ENCODE measurements at regions not wholly inside any gene's neighbourhood (a gene's known extent, or its start where the extent isn't known, plus 50 kb on each side); places are given as distances from the start of the nearest gene placed in this dataset.

GRCh38 chrX:8869812-8870211 is 68.6 kb upstream of the FAM9A start:
- H3K9me3 ChIP-seq: no peaks in the 10 kb centered on the region
- no peak for TF ChIP-seq CTCF (IDR thresholded peaks at IDR 0.05)
- no peak overlapping the region for H3K4me3 ChIP-seq (ENCODE audit: low read depth in 1 of 2, low read length in 1 of 2)
- no peak overlapping the region for H3K27ac ChIP-seq
- H3K27me3 ChIP-seq: no peaks in the 10 kb centered on the region
- H3K4me1 ChIP-seq (ENCODE audit: control insufficient read depth in 1 of 2, insufficient read depth in 1 of 2, low read depth in 1 of 2, low read length in 1 of 2): peaks cover 12% of the 10 kb centered on the region in 2 experiments
- no peaks in the 10 kb centered on the region for H3K36me3 ChIP-seq

- H3K27me3 ChIP-seq: no peaks in the 10 kb centered on the region
- no peak for TF ChIP-seq CTCF (IDR thresholded peaks at IDR 0.05)
- H3K9me3 ChIP-seq: no peaks in the 10 kb centered on the region
- H3K27ac ChIP-seq: no peak overlapping the region
- H3K36me3 ChIP-seq: no peaks in the 10 kb centered on the region
- peaks cover 12% of the 10 kb centered on the region in 2 experiments for H3K4me1 ChIP-seq (ENCODE audit: control insufficient read depth in 1 of 2, insufficient read depth in 1 of 2, low read depth in 1 of 2, low read length in 1 of 2)
- H3K4me3 ChIP-seq (ENCODE audit: low read depth in 1 of 2, low read length in 1 of 2): no peak overlapping the region
Observed at GRCh38 chrX:8868906-8869305, 67.7 kb upstream of the FAM9A start.

- H3K36me3 ChIP-seq: no peaks in the 10 kb centered on the region
- H3K27me3 ChIP-seq: no peaks in the 10 kb centered on the region
- no peak for TF ChIP-seq CTCF (IDR thresholded peaks at IDR 0.05)
- peaks cover 12% of the 10 kb centered on the region in 2 experiments for H3K4me1 ChIP-seq (ENCODE audit: control insufficient read depth in 1 of 2, insufficient read depth in 1 of 2, low read depth in 1 of 2, low read length in 1 of 2)
- H3K4me3 ChIP-seq (ENCODE audit: low read depth in 1 of 2, low read length in 1 of 2): no peak overlapping the region
- H3K27ac ChIP-seq: no peak overlapping the region
- no peaks in the 10 kb centered on the region for H3K9me3 ChIP-seq
Observed at GRCh38 chrX:8868070-8868773, 67.0 kb upstream of the FAM9A start.

- Histone ChIP-seq H3K27me3 (no peaks in the 10 kb centered on the region), H3K36me3 (no peaks in the 10 kb centered on the region), H3K4me1 (ENCODE audit: control insufficient read depth in 1 of 2, insufficient read depth in 1 of 2, low read depth in 1 of 2, low read length in 1 of 2) (peaks cover 12% of the 10 kb centered on the region in 2 experiments), H3K27ac (no peak overlapping the region), H3K9me3 (no peaks in the 10 kb centered on the region), H3K4me3 (ENCODE audit: low read depth in 1 of 2, low read length in 1 of 2) (no peak overlapping the region)
- TF ChIP-seq CTCF (IDR thresholded peaks at IDR 0.05): no peak
Observed at GRCh38 chrX:8867406-8867805, 66.2 kb upstream of the FAM9A start.

- H3K9me3 ChIP-seq: no peaks in the 10 kb centered on the region
- H3K36me3 ChIP-seq: no peaks in the 10 kb centered on the region
- H3K4me1 ChIP-seq (ENCODE audit: control insufficient read depth in 1 of 2, insufficient read depth in 1 of 2, low read depth in 1 of 2, low read length in 1 of 2): no peaks in the 10 kb centered on the region
- H3K27ac ChIP-seq: no peak overlapping the region
- no peak for TF ChIP-seq CTCF (IDR thresholded peaks at IDR 0.05)
- no peak overlapping the region for H3K4me3 ChIP-seq (ENCODE audit: low read depth in 1 of 2, low read length in 1 of 2)
- no peaks in the 10 kb centered on the region for H3K27me3 ChIP-seq
Observed at GRCh38 chrX:8864161-8864560, 63.0 kb upstream of the FAM9A start.

Data from neutrophil (primary cell).